HG03460 (cell line): ENCODE measurements at regions not wholly inside any gene's neighbourhood (a gene's known extent, or its start where the extent isn't known, plus 50 kb on each side); places are given as distances from the start of the nearest gene placed in this dataset.

Experiments
- ATAC-seq: cut with Tn5 transposase; IDR thresholded peaks from one replicate; pipeline ENCODE4 v1.9.1; 2021; ENCODE audit not compliant: unreplicated experiment

- no peak for ATAC-seq
Observed at GRCh38 chr13:29908416-29909080, 58.1 kb upstream of the UBL3 start.

- no peak for ATAC-seq
Observed at GRCh38 chr13:29907670-29908069, 57.3 kb upstream of the UBL3 start.

DNA sequence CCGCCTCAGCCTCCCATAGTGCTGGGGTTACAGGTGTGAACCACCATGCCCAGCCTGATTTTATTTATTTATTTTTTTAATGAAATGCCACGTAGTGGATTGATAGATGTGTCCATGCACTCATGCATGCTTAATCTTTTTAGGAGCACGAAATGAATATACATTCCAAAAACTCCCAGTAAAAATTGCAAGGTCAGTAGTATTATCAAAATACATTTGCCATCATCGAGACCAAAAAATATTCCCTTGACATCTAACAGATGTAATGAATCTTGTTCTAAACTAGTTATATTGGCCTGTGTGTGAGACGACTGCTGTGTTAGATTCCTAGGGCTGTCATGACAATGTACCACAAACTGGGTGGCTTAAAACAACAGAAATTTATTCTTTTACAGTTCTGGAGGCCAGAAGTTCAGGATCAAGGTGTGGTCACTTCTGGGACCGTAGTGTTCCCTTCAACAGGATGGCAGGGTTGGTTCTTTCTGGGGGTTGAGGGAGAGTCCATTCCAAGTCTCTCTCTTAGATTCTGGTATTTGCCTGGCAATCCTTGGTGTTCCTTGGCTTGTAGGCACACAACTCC, 56.1 kb upstream of the UBL3 start:
- no peak for ATAC-seq

DNA sequence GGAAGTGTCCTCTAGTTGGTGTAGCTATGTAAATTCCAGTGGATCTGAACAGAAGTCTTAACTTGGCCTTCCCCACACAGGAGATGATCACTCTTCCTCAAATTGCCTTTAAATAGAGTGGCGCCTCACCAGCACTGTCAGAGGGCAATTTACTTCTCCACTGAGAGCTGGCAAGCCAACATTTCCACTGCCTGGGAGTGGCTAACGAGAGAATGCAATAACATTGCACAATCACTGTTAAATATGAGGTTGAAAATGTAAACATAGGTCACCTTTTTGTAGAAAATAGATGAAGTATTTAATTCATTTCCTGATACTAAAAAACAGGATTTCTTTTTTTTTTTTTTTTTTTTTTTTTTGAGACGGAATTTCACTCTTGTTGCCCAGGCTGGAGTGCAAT, 55.4 kb upstream of the UBL3 start:
- no peak for ATAC-seq

GRCh38 chr13:29903996-29904395, 53.6 kb upstream of the UBL3 start:
- ATAC-seq: no peak

- ATAC-seq: no peak
Observed at GRCh38 chr13:29903543-29903942, 53.1 kb upstream of the UBL3 start.

- no peak for ATAC-seq
Observed at GRCh38 chr13:29902632-29903305, 52.4 kb upstream of the UBL3 start.

DNA sequence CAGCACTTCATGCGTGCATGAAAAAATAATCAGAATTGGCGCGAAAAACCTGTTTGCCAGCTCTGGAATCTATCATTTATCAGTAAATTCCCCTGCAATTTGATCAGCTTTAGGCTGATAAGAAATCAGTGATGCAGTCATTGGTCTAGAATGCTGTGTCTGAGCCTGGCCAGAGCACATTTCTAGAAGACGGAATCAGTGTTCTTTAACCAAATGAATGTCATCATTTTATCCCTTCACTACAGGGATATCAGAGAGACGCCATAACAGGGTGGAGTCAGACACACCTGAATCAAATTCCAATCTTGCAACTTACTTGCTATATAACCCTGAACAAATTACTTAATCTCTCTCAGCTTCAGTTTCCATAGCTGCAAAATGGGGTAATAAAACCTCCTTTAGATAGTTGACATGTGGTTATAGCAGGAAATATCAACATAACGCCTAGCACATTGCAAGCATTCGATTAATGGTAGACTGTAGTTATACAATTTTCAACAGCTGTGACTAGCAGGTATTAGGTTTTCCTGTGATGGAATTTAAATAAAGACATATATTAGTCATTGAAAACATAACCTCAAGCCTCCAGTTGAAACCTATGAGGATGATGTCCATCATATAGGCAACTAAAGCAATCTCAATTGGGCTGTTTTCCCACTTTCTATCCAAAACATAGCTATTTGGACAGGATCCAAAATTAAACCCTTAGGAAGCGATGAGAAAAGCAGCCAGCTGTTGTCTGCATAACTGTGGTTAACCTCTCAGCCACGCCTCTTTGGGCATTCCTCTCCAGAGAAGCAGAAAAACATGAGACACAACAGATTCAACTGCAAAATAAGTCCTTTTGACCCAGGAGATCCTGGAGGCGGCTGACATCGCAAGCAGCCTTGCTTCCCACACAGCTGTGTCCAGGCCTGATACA, 51.6 kb upstream of the UBL3 start:
- ATAC-seq: no peak
